Spinal cord (tissue), 9 donors: ENCODE measurements at regions not wholly inside any gene's neighbourhood (a gene's known extent, or its start where the extent isn't known, plus 50 kb on each side); places are given as distances from the start of the nearest gene placed in this dataset.
A peak's percentile ranks its signal among the peaks of the same experiment; 100 is the strongest.
"Not testable (repeated sequence)": the region's sequence is repeated elsewhere in the genome, so short reads cannot be mapped to it uniquely, and the experiment has no call there.

Source experiments
- DNase-seq, 6 donors: peaks; one replicate each; pipeline versions ENCODE4 v3.0.0 to v3.0.0-alpha.2; 2013 to 2015; ENCODE audit warnings: low spot score in 6 of 6, low read depth in 4 of 6
- H3K27ac ChIP-seq: one replicate; pipeline ENCODE4 v1.5.1; 2013; ENCODE audit warnings: low read depth, low read length, control low read depth
- H3K27me3 ChIP-seq: one replicate; pipeline ENCODE4 v1.6.1; 2013; ENCODE audit warnings: low read length; ENCODE audit not compliant: control insufficient read depth, insufficient read depth
- H3K36me3 ChIP-seq: one replicate; pipeline ENCODE4 v1.6.1; 2013; ENCODE audit warnings: low read length; ENCODE audit not compliant: control insufficient read depth, insufficient read depth
- H3K4me1 ChIP-seq: one replicate; pipeline ENCODE4 v1.6.1; 2013; ENCODE audit warnings: low read length; ENCODE audit not compliant: control insufficient read depth, insufficient read depth
- H3K4me3 ChIP-seq: one replicate; pipeline ENCODE4 v1.5.1; 2013; ENCODE audit warnings: low read depth, low read length, control low read depth
- H3K9me3 ChIP-seq: one replicate; pipeline ENCODE4 v1.6.1; 2013; ENCODE audit warnings: low read length; ENCODE audit not compliant: control insufficient read depth, insufficient read depth
- WGBS: methylation state at CpG from one replicate; pipeline ENCODE4 v1.1.5; 2013; ENCODE audit warnings: missing lambda C conversion rate; ENCODE audit not compliant: insufficient coverage; 5-methylcytosine and 5-hydroxymethylcytosine counted together
- donor health status: healthy.

- H3K4me1 ChIP-seq: peaks cover 43% of the 10 kb centered on the region
- WGBS: no CpG with 5 or more reads among the region's 11 CpGs
- H3K27ac ChIP-seq: peak overlapping the region; percentile 73
- H3K36me3 ChIP-seq: no peaks in the 10 kb centered on the region
- no peak overlapping the region for H3K4me3 ChIP-seq
- peak in 5 of 6 donors; percentile 58 to 95 (median 77) for DNase-seq
- H3K27me3 ChIP-seq: peaks cover 5% of the 10 kb centered on the region
- no peaks in the 10 kb centered on the region for H3K9me3 ChIP-seq
These were observed 92.0 kb downstream of the IER5 start for GRCh38 chr1:181180407-181181031.

GRCh38 chr1:181181792-181182585 lies 93.5 kb downstream of the IER5 start:
- WGBS: 54% methylated on average over 7 of the region's 11 CpGs
- DNase-seq: no peak
- H3K4me1 ChIP-seq: peaks cover 43% of the 10 kb centered on the region
- peaks cover 7% of the 10 kb centered on the region for H3K27me3 ChIP-seq
- no peaks in the 10 kb centered on the region for H3K36me3 ChIP-seq
- no peak overlapping the region for H3K27ac ChIP-seq
- no peaks in the 10 kb centered on the region for H3K9me3 ChIP-seq
- H3K4me3 ChIP-seq: no peak overlapping the region

GRCh38 chr1:181184621-181185020 lies 96.1 kb downstream of the IER5 start:
- Histone ChIP-seq H3K4me3 (no peak overlapping the region), H3K27me3 (peaks cover 7% of the 10 kb centered on the region), H3K4me1 (peaks cover 33% of the 10 kb centered on the region), H3K27ac (no peak overlapping the region), H3K36me3 (no peaks in the 10 kb centered on the region), H3K9me3 (no peaks in the 10 kb centered on the region)
- 87% methylated on average over 5 of the region's 5 CpGs for WGBS
- no peak for DNase-seq

- Histone ChIP-seq H3K9me3 (no peaks in the 10 kb centered on the region), H3K36me3 (no peaks in the 10 kb centered on the region), H3K4me3 (no peak overlapping the region), H3K4me1 (peaks cover 32% of the 10 kb centered on the region), H3K27ac (no peak overlapping the region), H3K27me3 (peaks cover 8% of the 10 kb centered on the region)
- WGBS: 52% methylated on average over 3 of the region's 3 CpGs
- no peak for DNase-seq
These were observed 97.0 kb downstream of the IER5 start for GRCh38 chr1:181185461-181185860.

- H3K36me3 ChIP-seq, DNase-seq, H3K4me3 ChIP-seq, H3K27ac ChIP-seq, H3K9me3 ChIP-seq, H3K27me3 ChIP-seq: not testable (repeated sequence)
- no CpG with 5 or more reads among the region's 4 CpGs for WGBS
- H3K4me1 ChIP-seq: peaks cover 30% of the 10 kb centered on the region
These were observed 97.6 kb downstream of the IER5 start for GRCh38 chr1:181186133-181186532.

- no peaks in the 10 kb centered on the region for H3K36me3 ChIP-seq
- no peak for DNase-seq
- no peak overlapping the region for H3K27ac ChIP-seq
- no peaks in the 10 kb centered on the region for H3K9me3 ChIP-seq
- peaks cover 9% of the 10 kb centered on the region for H3K27me3 ChIP-seq
- H3K4me3 ChIP-seq: no peak overlapping the region
- H3K4me1 ChIP-seq: peaks cover 25% of the 10 kb centered on the region
- 69% methylated on average over 5 of the region's 7 CpGs for WGBS
These were observed 99.0 kb downstream of the IER5 start for GRCh38 chr1:181187337-181188126.

GRCh38 chr1:181189245-181189644 lies 100.7 kb downstream of the IER5 start:
- Histone ChIP-seq H3K27ac (no peak overlapping the region), H3K27me3 (peaks cover 6% of the 10 kb centered on the region), H3K4me1 (peaks cover 25% of the 10 kb centered on the region), H3K36me3 (no peaks in the 10 kb centered on the region), H3K4me3 (no peak overlapping the region), H3K9me3 (no peaks in the 10 kb centered on the region)
- DNase-seq: no peak
- WGBS: 72% methylated on average over 3 of the region's 7 CpGs

GRCh38 chr1:181189691-181190363 lies 101.3 kb downstream of the IER5 start:
- peaks cover 25% of the 10 kb centered on the region for H3K4me1 ChIP-seq
- no peak overlapping the region for H3K27ac ChIP-seq
- H3K27me3 ChIP-seq: peaks cover 6% of the 10 kb centered on the region
- no peaks in the 10 kb centered on the region for H3K9me3 ChIP-seq
- H3K36me3 ChIP-seq: no peaks in the 10 kb centered on the region
- H3K4me3 ChIP-seq: peak overlapping the region; percentile 9
- peak in 4 of 6 donors; percentile 58 to 88 (median 75) for DNase-seq
- whole genome bisulfite sequencing: 9% methylated on average over 38 of the region's 40 CpGs

GRCh38 chr1:181190364-181191035 lies 102.0 kb downstream of the IER5 start:
- H3K4me1 ChIP-seq: peaks cover 25% of the 10 kb centered on the region
- H3K36me3 ChIP-seq: no peaks in the 10 kb centered on the region
- H3K27me3 ChIP-seq: peaks cover 4% of the 10 kb centered on the region
- H3K4me3 ChIP-seq: peak overlapping the region; percentile 9
- 51% methylated on average over 8 of the region's 18 CpGs for WGBS
- H3K9me3 ChIP-seq: no peaks in the 10 kb centered on the region
- peak in 2 of 6 donors; percentile 51 to 90 for DNase-seq
- H3K27ac ChIP-seq: no peak overlapping the region
